ENCODE measurements at regions not wholly inside any gene's neighbourhood (a gene's known extent, or its start where the extent isn't known, plus 50 kb on each side); places are given as distances from the start of the nearest gene placed in this dataset.

GRCh38 chr13:108483981-108484380, 145.4 kb upstream of the MYO16 start:
- TF ChIP-seq CTCF (IDR thresholded peaks at IDR 0.05; ENCODE audit: low read length) = no peak
- TF ChIP-seq EZH2 (IDR thresholded peaks at IDR 0.05; ENCODE audit: borderline replicate concordance, low read length) = no peak

Measured in OCI-LY1 (cell line).